ENCODE measurements at regions not wholly inside any gene's neighbourhood (a gene's known extent, or its start where the extent isn't known, plus 50 kb on each side); places are given as distances from the start of the nearest gene placed in this dataset.

- no peak for TF ChIP-seq CTCF (IDR thresholded peaks at IDR 0.05)
- no peak for TF ChIP-seq EP300 (IDR thresholded peaks at IDR 0.05)
- TF ChIP-seq POLR2A (IDR thresholded peaks at IDR 0.05; ENCODE audit: low read depth), result no peak
Measured at GRCh38 chr17:51422634-51423033, 162.3 kb downstream of the UTP18 start.

Data from esophagus muscularis mucosa (tissue), 4 donors.